ENCODE measurements at regions not wholly inside any gene's neighbourhood (a gene's known extent, or its start where the extent isn't known, plus 50 kb on each side); places are given as distances from the start of the nearest gene placed in this dataset.

DNA sequence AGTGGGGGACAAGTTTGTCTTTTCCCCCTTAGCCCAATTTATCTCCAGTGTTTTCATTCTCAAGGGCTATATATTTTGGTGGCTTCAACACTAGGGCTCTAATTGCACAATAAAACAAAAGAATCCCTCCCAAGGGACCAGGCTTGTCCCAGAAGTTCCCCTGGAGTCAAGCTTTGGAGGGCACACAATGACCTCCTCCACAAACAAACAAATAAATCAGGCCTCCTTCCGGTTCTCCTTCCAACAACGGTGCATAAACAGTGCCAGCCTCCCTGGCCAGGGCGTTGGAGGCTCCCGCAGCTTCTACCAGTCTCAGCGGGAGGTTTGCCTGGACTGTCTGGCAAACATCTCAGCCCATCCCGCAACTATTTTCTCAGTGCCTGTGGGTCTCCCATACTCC lies 188.0 kb upstream of the FOXF1 start:
- H3K36me3 ChIP-seq (ENCODE audit: control insufficient read depth, low read length), result no peaks in the 10 kb centered on the region

DNA sequence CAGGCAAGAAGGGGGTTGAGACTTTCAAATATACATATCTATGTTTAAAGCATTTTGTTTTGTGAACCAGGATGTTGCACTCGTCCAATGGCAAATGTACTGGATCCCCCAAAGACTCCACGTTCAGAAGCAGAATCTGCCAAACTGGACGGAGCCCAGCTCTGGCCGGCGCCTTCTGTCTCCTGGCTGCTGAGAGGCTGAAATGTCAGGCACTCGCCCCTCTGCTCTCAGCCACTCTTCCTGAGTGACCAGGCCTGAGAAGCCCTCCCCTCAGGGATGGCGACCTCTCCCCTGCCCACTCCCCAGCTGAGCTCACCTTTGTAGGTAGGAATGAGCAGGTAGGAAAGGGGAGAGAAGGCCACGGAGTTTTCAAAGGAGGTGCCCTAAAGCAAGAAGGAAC lies 187.5 kb upstream of the FOXF1 start:
- Histone ChIP-seq H3K27me3 (ENCODE audit: control insufficient read depth, low read length) (no peaks in the 10 kb centered on the region), H3K9me3 (ENCODE audit: control insufficient read depth, insufficient read depth, low read length) (no peaks in the 10 kb centered on the region), H3K79me2 (ENCODE audit: control insufficient read depth, low read length) (no peaks in the 10 kb centered on the region), H3K27ac (ENCODE audit: low read depth, low read length) (no peak overlapping the region), H3K4me1 (ENCODE audit: control insufficient read depth, low read length) (no peaks in the 10 kb centered on the region), H3K4me2 (ENCODE audit: low read length) (no peak overlapping the region), H3K9me2 (replicated peaks; ENCODE audit: control insufficient read depth, low read length) (no peaks in the 10 kb centered on the region), H3K36me3 (ENCODE audit: control insufficient read depth, low read length) (no peaks in the 10 kb centered on the region), H4K20me1 (ENCODE audit: control insufficient read depth, insufficient read depth, low read depth, low read length) (no peaks in the 10 kb centered on the region), H3K4me3 (ENCODE audit: low read length) (no peak overlapping the region), H3F3A (ENCODE audit: control insufficient read depth, insufficient read depth) (no peaks in the 10 kb centered on the region)
- TF ChIP-seq, protein P1, sequence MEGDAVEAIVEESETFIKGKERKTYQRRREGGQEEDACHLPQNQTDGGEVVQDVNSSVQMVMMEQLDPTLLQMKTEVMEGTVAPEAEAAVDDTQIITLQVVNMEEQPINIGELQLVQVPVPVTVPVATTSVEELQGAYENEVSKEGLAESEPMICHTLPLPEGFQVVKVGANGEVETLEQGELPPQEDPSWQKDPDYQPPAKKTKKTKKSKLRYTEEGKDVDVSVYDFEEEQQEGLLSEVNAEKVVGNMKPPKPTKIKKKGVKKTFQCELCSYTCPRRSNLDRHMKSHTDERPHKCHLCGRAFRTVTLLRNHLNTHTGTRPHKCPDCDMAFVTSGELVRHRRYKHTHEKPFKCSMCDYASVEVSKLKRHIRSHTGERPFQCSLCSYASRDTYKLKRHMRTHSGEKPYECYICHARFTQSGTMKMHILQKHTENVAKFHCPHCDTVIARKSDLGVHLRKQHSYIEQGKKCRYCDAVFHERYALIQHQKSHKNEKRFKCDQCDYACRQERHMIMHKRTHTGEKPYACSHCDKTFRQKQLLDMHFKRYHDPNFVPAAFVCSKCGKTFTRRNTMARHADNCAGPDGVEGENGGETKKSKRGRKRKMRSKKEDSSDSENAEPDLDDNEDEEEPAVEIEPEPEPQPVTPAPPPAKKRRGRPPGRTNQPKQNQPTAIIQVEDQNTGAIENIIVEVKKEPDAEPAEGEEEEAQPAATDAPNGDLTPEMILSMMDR (IDR thresholded peaks at IDR 0.05; ENCODE audit: low read depth, low read length, poor library complexity, severe bottlenecking), result no peak
- no peak for TF ChIP-seq EZH2phosphoT487 (IDR thresholded peaks at IDR 0.05; ENCODE audit: borderline replicate concordance, low read length)

More for the DNA sequence above, 188.0 kb upstream of the FOXF1 start:
- Histone ChIP-seq H3K4me2 (ENCODE audit: low read length) (no peak overlapping the region), H3K79me2 (ENCODE audit: control insufficient read depth, low read length) (no peaks in the 10 kb centered on the region), H3K4me1 (ENCODE audit: control insufficient read depth, low read length) (no peaks in the 10 kb centered on the region), H4K20me1 (ENCODE audit: control insufficient read depth, insufficient read depth, low read depth, low read length) (no peaks in the 10 kb centered on the region), H3K27me3 (ENCODE audit: control insufficient read depth, low read length) (no peaks in the 10 kb centered on the region), H3F3A (ENCODE audit: control insufficient read depth, insufficient read depth) (no peaks in the 10 kb centered on the region), H3K9me2 (replicated peaks; ENCODE audit: control insufficient read depth, low read length) (no peaks in the 10 kb centered on the region), H3K27ac (ENCODE audit: low read depth, low read length) (no peak overlapping the region), H3K4me3 (ENCODE audit: low read length) (no peak overlapping the region), H3K9me3 (ENCODE audit: control insufficient read depth, insufficient read depth, low read length) (no peaks in the 10 kb centered on the region)
- TF ChIP-seq, protein P1 (IDR thresholded peaks at IDR 0.05; ENCODE audit: low read depth, low read length, poor library complexity, severe bottlenecking), result no peak
- TF ChIP-seq EZH2phosphoT487 (IDR thresholded peaks at IDR 0.05; ENCODE audit: borderline replicate concordance, low read length), result no peak

DNA sequence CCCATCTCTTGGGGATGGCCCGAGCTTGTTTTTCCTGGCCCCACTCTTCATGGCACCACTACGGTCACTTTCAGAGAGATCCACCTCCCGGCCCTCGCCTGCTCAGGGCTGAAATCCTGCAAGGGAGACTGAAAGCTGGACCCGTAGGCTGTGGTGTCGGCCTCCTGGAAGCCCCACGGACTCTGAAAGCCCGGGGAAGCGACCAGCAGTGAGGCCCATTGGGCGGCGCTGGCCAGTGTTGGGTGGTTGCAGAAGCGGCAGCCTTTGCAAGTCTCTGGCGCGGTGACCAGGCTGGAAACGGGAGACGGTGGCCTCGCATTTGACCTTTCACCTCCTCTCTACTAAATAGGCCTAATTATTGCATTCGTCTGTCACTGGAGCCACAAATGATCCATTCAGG lies 186.0 kb upstream of the FOXF1 start:
- no peaks in the 10 kb centered on the region for H3K27me3 ChIP-seq (ENCODE audit: control insufficient read depth, low read length)
- H3K4me2 ChIP-seq (ENCODE audit: low read length), result no peak overlapping the region
- TF ChIP-seq EZH2phosphoT487 (IDR thresholded peaks at IDR 0.05; ENCODE audit: borderline replicate concordance, low read length), result no peak
- TF ChIP-seq, protein P1 (IDR thresholded peaks at IDR 0.05; ENCODE audit: low read depth, low read length, poor library complexity, severe bottlenecking), result no peak
- no peak overlapping the region for H3K27ac ChIP-seq (ENCODE audit: low read depth, low read length)
- H4K20me1 ChIP-seq (ENCODE audit: control insufficient read depth, insufficient read depth, low read depth, low read length), result no peaks in the 10 kb centered on the region
- no peaks in the 10 kb centered on the region for H3K79me2 ChIP-seq (ENCODE audit: control insufficient read depth, low read length)
- H3K9me2 ChIP-seq (replicated peaks; ENCODE audit: control insufficient read depth, low read length), result no peaks in the 10 kb centered on the region
- no peak overlapping the region for H3K4me3 ChIP-seq (ENCODE audit: low read length)
- H3K9me3 ChIP-seq (ENCODE audit: control insufficient read depth, insufficient read depth, low read length), result no peaks in the 10 kb centered on the region
- H3K36me3 ChIP-seq (ENCODE audit: control insufficient read depth, low read length), result no peaks in the 10 kb centered on the region
- no peaks in the 10 kb centered on the region for H3F3A ChIP-seq (ENCODE audit: control insufficient read depth, insufficient read depth)
- no peaks in the 10 kb centered on the region for H3K4me1 ChIP-seq (ENCODE audit: control insufficient read depth, low read length)

DNA sequence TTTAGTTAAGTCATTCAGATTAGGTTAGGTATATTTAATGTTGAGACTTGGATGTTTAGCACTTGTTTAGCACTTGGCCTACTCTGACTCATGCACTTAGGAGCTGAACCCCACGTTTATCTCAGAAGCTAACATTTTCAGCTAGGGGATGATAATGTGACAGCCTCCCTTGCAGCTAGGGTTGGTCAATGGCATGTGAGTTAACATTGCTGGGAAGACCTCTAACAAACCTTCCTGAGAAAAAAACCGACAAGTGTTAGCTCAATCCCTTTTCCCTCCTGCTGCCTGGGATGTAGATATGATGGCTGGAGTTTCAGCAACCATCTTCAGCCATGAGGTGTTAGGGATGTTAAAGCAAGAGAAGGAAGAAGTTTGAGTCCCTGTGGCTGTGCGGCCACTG lies 185.0 kb upstream of the FOXF1 start:
- H3K9me2 ChIP-seq (replicated peaks; ENCODE audit: control insufficient read depth, low read length), result no peaks in the 10 kb centered on the region
- H3F3A ChIP-seq (ENCODE audit: control insufficient read depth, insufficient read depth), result no peaks in the 10 kb centered on the region
- no peaks in the 10 kb centered on the region for H3K9me3 ChIP-seq (ENCODE audit: control insufficient read depth, insufficient read depth, low read length)
- no peaks in the 10 kb centered on the region for H3K36me3 ChIP-seq (ENCODE audit: control insufficient read depth, low read length)
- no peaks in the 10 kb centered on the region for H3K27me3 ChIP-seq (ENCODE audit: control insufficient read depth, low read length)
- no peak overlapping the region for H3K4me2 ChIP-seq (ENCODE audit: low read length)
- H3K4me1 ChIP-seq (ENCODE audit: control insufficient read depth, low read length), result no peaks in the 10 kb centered on the region
- H4K20me1 ChIP-seq (ENCODE audit: control insufficient read depth, insufficient read depth, low read depth, low read length), result no peaks in the 10 kb centered on the region
- TF ChIP-seq, protein P1 (IDR thresholded peaks at IDR 0.05; ENCODE audit: low read depth, low read length, poor library complexity, severe bottlenecking), result no peak
- TF ChIP-seq EZH2phosphoT487 (IDR thresholded peaks at IDR 0.05; ENCODE audit: borderline replicate concordance, low read length), result no peak
- no peak overlapping the region for H3K4me3 ChIP-seq (ENCODE audit: low read length)
- no peak overlapping the region for H3K27ac ChIP-seq (ENCODE audit: low read depth, low read length)
- no peaks in the 10 kb centered on the region for H3K79me2 ChIP-seq (ENCODE audit: control insufficient read depth, low read length)

All from DOHH2 (cell line).